HG02870 (cell line): ENCODE measurements at regions not wholly inside any gene's neighbourhood (a gene's known extent, or its start where the extent isn't known, plus 50 kb on each side); places are given as distances from the start of the nearest gene placed in this dataset.

Source experiments
- ATAC-seq: cut with Tn5 transposase; IDR thresholded peaks from one replicate; pipeline ENCODE4 v1.9.1; 2021; ENCODE audit warnings: mild to moderate bottlenecking, moderate library complexity; ENCODE audit not compliant: unreplicated experiment

- ATAC-seq: no peak
Measured at GRCh38 chr12:91346827-91347226, 164.2 kb upstream of the DCN start.

GRCh38 chr12:91344408-91344807 lies 161.8 kb upstream of the DCN start:
- ATAC-seq: no peak

GRCh38 chr12:91343010-91343409 lies 160.4 kb upstream of the DCN start:
- no peak for ATAC-seq

GRCh38 chr12:91339106-91339505 lies 156.5 kb upstream of the DCN start:
- no peak for ATAC-seq

- ATAC-seq: no peak
Measured at GRCh38 chr12:91335699-91336098, 153.1 kb upstream of the DCN start.

GRCh38 chr12:91333966-91334365 lies 151.3 kb upstream of the DCN start:
- no peak for ATAC-seq

GRCh38 chr12:91332302-91332701 lies 149.7 kb upstream of the DCN start:
- ATAC-seq: no peak

- ATAC-seq: no peak
Measured at GRCh38 chr12:91331371-91331770, 148.8 kb upstream of the DCN start.

- ATAC-seq: no peak
Measured at GRCh38 chr12:91328451-91328850, 145.8 kb upstream of the DCN start.

- no peak for ATAC-seq
Measured at GRCh38 chr12:91327889-91328288, 145.3 kb upstream of the DCN start.

- ATAC-seq: no peak
Measured at GRCh38 chr12:91327131-91327530, 144.5 kb upstream of the DCN start.

GRCh38 chr12:91326058-91327027 lies 143.7 kb upstream of the DCN start:
- no peak for ATAC-seq

GRCh38 chr12:91320999-91321398 lies 138.4 kb upstream of the DCN start:
- ATAC-seq: no peak

GRCh38 chr12:91319071-91319760 lies 136.6 kb upstream of the DCN start:
- no peak for ATAC-seq

- ATAC-seq: no peak
Measured at GRCh38 chr12:91317306-91317705, 134.7 kb upstream of the DCN start.

- no peak for ATAC-seq
Measured at GRCh38 chr12:91316907-91317269, 134.3 kb upstream of the DCN start.

GRCh38 chr12:91316161-91316906 lies 133.7 kb upstream of the DCN start:
- ATAC-seq: no peak

GRCh38 chr12:91311081-91311480 lies 128.5 kb upstream of the DCN start:
- no peak for ATAC-seq

- ATAC-seq: no peak
Measured at GRCh38 chr12:91309450-91309849, 126.8 kb upstream of the DCN start.

GRCh38 chr12:91307957-91308670 lies 125.5 kb upstream of the DCN start:
- ATAC-seq: no peak

GRCh38 chr12:91290354-91290753 lies 107.7 kb upstream of the DCN start:
- no peak for ATAC-seq
